22Rv1 (cell line): ENCODE measurements at regions not wholly inside any gene's neighbourhood (a gene's known extent, or its start where the extent isn't known, plus 50 kb on each side); places are given as distances from the start of the nearest gene placed in this dataset.

ENCODE experiments used
- H3K27ac ChIP-seq: fragments of 450-650 bp; 2 replicates; pipeline ENCODE4 v1.5.1; 2017
- ZFX ChIP-seq: fragments of 450-650 bp; IDR thresholded peaks from 2 replicates; pipeline ENCODE4 v1.6.1; 2017; ENCODE audit warnings: antibody characterized with exemption, borderline replicate concordance
- TF ChIP-seq, protein P1 (sequence below): fragments of 450-650 bp; IDR thresholded peaks from 2 replicates; pipeline ENCODE4 v1.5.1; 2017; ENCODE audit warnings: mild to moderate bottlenecking

DNA sequence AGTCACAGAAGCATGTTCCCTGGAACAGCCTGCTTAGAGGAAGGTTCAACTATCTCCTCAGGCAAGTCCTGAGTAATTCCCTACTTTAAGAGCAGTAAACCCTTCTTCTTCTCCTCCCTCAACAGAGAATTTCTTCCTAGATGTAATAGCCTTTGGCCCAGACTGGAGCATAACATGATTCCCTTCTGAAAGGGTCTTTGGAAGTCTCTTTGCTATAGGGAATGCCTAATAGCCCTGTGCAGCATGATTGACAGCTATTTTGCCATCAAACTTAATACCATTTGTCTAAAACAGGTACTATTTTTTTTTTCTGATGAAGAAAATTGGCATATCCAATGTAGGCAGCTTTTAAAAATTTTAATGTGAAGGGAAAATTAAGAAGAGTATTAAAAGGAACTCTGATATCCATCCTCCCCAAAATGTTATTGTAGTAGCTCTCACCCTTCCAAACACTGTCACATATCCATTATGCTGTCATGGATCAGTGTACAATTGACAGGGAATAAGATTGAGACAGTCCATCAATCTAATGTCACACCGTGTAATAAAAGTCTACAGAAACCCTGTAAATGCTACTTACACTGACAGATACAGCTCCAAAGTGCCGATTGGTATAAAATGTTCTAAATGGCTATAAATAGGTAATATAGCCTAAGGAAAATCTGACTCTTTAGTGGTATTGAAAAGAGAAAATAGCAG is 884.6 kb downstream of the TTLL7 start:
- TF ChIP-seq, protein P1, sequence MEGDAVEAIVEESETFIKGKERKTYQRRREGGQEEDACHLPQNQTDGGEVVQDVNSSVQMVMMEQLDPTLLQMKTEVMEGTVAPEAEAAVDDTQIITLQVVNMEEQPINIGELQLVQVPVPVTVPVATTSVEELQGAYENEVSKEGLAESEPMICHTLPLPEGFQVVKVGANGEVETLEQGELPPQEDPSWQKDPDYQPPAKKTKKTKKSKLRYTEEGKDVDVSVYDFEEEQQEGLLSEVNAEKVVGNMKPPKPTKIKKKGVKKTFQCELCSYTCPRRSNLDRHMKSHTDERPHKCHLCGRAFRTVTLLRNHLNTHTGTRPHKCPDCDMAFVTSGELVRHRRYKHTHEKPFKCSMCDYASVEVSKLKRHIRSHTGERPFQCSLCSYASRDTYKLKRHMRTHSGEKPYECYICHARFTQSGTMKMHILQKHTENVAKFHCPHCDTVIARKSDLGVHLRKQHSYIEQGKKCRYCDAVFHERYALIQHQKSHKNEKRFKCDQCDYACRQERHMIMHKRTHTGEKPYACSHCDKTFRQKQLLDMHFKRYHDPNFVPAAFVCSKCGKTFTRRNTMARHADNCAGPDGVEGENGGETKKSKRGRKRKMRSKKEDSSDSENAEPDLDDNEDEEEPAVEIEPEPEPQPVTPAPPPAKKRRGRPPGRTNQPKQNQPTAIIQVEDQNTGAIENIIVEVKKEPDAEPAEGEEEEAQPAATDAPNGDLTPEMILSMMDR, result no peak
- TF ChIP-seq ZFX, result no peak
- no peak overlapping the region for H3K27ac ChIP-seq

DNA sequence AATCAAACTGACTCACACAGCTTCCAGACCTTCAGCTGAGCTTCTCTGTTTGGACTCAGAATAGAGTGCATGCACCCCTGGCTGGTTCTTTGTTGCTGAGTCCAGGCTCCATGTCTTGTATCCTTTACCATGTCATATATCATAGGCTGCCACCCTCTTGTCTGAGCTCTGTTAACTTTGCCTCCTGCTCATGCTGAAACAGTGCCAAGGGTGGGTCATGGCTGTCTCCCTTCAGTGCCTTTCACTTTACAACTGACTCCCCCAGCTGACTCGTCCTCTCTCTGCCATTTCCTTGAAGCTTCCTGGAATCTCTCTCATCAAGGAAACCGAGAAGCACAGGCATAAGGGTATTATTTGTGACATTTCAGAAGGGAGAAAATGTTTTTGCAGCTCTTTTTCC is 885.3 kb downstream of the TTLL7 start:
- no peak overlapping the region for H3K27ac ChIP-seq
- TF ChIP-seq, protein P1, result no peak
- no peak for TF ChIP-seq ZFX

DNA sequence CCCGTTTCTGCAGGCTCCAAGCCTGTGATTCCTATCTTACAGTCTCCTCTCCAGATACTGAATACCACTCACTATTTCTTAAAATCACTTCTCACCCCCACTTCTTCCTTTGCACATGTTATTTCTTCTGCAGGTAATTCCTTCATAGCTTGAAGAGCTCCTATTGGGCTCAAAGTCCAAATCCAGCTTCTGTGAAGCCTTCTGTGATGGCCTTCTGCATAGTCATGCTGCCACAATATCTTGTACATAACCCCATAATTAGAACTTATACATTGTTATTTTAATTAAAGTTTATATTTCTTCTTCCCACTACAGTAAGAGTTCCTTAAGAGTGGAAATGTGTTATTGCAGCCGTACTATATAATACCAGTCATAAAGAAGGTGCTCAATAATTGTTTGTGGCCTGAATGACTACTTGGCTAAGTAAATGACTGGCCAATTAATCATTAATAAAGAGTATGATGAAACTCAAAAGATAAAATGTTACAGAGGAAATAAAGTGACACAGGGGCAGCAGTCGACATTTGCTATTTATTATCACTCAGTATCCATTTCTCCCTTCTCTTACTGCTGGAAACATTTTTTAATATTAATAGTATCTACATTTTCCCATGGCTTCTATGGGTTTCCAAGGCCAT is 886.6 kb downstream of the TTLL7 start:
- no peak for TF ChIP-seq ZFX
- TF ChIP-seq, protein P1, result no peak
- H3K27ac ChIP-seq, result no peak overlapping the region

- TF ChIP-seq, protein P1, result no peak
- no peak for TF ChIP-seq ZFX
- no peak overlapping the region for H3K27ac ChIP-seq
Measured at GRCh38 chr1:83110156-83110555, 888.8 kb downstream of the TTLL7 start.

GRCh38 chr1:83109692-83110091 is 889.2 kb downstream of the TTLL7 start:
- H3K27ac ChIP-seq, result no peak overlapping the region
- TF ChIP-seq, protein P1, result no peak
- TF ChIP-seq ZFX, result no peak

DNA sequence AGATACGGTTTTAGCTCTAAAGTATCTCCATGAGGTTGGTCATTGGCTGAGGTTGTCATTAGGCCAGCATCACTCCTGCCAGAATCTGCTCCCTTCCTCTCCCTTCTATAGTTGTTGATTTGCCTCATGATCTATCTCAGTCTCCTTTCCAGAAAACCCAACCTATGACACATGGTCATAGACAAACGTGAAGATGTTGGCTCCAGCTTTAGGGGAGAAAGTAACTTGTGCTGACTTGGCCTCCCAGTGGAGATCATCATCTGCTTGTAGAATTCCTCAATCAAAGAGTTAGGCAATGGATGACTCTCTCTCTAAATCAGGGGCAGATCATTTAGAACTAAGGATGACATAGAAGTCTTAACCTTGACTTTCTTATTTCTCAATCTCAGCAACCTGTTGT is 894.4 kb downstream of the TTLL7 start:
- TF ChIP-seq, protein P1, result no peak
- TF ChIP-seq ZFX, result no peak

DNA sequence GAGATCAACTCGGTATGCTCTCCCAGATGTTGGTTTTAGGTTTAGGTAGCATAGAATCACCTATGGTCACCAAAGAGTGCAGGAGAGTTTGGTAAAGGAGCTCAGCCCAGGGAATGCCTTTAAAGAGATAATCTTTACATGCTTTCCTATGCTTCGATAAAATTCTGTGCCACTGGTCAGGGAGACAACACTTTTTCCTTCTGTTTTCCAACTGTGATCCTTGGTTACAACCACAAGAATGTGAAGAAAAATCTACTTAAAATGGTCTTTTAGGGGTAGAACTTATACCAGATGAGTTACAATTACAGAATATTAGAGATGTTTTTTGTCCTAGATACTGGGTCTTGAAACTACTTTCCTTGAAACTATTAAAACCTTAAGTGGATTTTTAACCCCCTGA is 895.6 kb downstream of the TTLL7 start:
- H3K27ac ChIP-seq, result no peak overlapping the region
- no peak for TF ChIP-seq ZFX
- TF ChIP-seq, protein P1, result no peak

More for the DNA sequence above, 894.4 kb downstream of the TTLL7 start:
- H3K27ac ChIP-seq, result no peak overlapping the region
